ENCODE measurements at regions not wholly inside any gene's neighbourhood (a gene's known extent, or its start where the extent isn't known, plus 50 kb on each side); places are given as distances from the start of the nearest gene placed in this dataset.

DNA sequence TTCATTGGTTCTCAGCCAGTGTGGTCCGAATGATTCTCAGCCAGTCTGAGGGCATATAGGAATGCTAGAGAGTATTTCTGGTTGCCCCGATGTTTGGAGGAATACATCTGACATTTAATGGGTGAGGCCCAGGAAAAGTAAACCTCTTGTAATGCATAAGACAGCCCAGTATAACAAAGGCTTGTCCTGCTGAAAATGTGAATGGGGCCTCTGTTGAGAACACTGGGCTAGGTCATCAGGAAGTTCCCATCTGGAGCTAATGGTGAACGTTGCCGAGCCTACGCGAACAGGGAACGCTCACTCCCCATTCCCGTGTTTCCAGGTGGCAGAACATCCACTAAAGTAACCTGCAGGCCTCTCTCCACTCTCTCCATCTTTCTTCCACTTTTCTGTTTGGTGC lies 132.0 kb upstream of the CLNK start (continued):
- TF ChIP-seq ZBTB33 (IDR thresholded peaks at IDR 0.05; ENCODE audit: extremely low read depth, insufficient replicate concordance, low read length) (no peak), EZH2 (IDR thresholded peaks at IDR 0.05) (no peak), TCF7L2 (IDR thresholded peaks at IDR 0.05; ENCODE audit: borderline replicate concordance, extremely low read depth, insufficient read depth, insufficient read length) (no peak)

DNA sequence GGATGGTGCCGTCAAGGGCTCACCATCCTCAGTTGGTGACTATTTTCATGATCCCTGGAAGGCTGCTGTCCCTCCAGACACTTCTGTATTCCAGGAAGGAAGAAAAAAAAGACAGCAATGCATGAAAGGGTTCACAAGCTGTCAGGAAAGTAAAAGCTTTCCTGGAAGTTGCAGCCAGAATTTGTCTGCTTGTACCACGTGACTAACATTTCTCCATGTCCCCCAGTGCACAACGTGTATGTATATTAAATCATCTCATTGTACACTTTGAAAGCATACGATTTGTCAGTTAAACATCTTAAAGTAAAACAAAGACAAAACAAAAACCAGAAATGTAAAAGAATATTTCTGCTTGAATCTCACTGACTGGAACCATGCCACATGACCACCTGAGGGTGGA lies 127.4 kb upstream of the CLNK start:
- CTCF ChIA-PET = no interaction called here
- Histone ChIP-seq H3K27me3 (ENCODE audit: insufficient read depth, low read length) (no peaks in the 10 kb centered on the region), H3K27ac (ENCODE audit: low read depth, low read length) (no peak overlapping the region), H3K36me3 (ENCODE audit: control insufficient read depth in 1 of 2, insufficient read depth in 2 of 2, low read length in 2 of 2) (no peaks in the 10 kb centered on the region), H3K9ac (ENCODE audit: low read length) (no peak overlapping the region), H2AFZ (ENCODE audit: low read depth, low read length, poor library complexity, severe bottlenecking) (no peak overlapping the region), H3K79me2 (ENCODE audit: insufficient read depth, low read length) (no peaks in the 10 kb centered on the region), H3K4me3 (replicated peaks in 1 of 2; ENCODE audit: low read depth in 1 of 2, low read length in 2 of 2) (no peak overlapping the region), H4K20me1 (ENCODE audit: insufficient read depth) (no peaks in the 10 kb centered on the region), H3K4me2 (ENCODE audit: low read length) (no peak overlapping the region), H3K9me2 (ENCODE audit: insufficient read depth) (no peaks in the 10 kb centered on the region), H3K4me1 (ENCODE audit: control insufficient read depth in 1 of 2, insufficient read depth in 2 of 2, low read length in 2 of 2) (no peaks in the 10 kb centered on the region), H3K9me3 (ENCODE audit: control insufficient read depth in 1 of 2, insufficient read depth in 1 of 2, low read depth in 1 of 2, low read length in 2 of 2) (no peaks in the 10 kb centered on the region)
- POLR2A ChIA-PET = no interaction called here
- BruUV-seq (replicated peaks) = no TSS peak
- ATAC-seq (no peak), DNase-seq (ENCODE audit: low read depth, low spot score) (no peak)
- RAD21 ChIA-PET (ENCODE audit: low non-redundant PET in 1 of 2, low total read pairs in 2 of 2, uncharacterized antibody in 2 of 2, unreplicated experiment in 2 of 2) = no interaction called here
- intact Hi-C loops (cut with micrococcal nuclease) = no loop called here
- TF ChIP-seq EZH2phosphoT487 (IDR thresholded peaks at IDR 0.05; ENCODE audit: borderline replicate concordance) = no peak
- no peak for TF ChIP-seq ELF1 (IDR thresholded peaks at IDR 0.05; ENCODE audit: borderline replicate concordance, low read depth)
- no peak for TF ChIP-seq CBX3 (IDR thresholded peaks at IDR 0.05; ENCODE audit: low read depth)
- TF ChIP-seq TCF7L2 (IDR thresholded peaks at IDR 0.05; ENCODE audit: borderline replicate concordance, extremely low read depth, insufficient read depth, insufficient read length) = no peak
- TF ChIP-seq, protein P1, sequence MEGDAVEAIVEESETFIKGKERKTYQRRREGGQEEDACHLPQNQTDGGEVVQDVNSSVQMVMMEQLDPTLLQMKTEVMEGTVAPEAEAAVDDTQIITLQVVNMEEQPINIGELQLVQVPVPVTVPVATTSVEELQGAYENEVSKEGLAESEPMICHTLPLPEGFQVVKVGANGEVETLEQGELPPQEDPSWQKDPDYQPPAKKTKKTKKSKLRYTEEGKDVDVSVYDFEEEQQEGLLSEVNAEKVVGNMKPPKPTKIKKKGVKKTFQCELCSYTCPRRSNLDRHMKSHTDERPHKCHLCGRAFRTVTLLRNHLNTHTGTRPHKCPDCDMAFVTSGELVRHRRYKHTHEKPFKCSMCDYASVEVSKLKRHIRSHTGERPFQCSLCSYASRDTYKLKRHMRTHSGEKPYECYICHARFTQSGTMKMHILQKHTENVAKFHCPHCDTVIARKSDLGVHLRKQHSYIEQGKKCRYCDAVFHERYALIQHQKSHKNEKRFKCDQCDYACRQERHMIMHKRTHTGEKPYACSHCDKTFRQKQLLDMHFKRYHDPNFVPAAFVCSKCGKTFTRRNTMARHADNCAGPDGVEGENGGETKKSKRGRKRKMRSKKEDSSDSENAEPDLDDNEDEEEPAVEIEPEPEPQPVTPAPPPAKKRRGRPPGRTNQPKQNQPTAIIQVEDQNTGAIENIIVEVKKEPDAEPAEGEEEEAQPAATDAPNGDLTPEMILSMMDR (IDR thresholded peaks at IDR 0.05 in 2 of 3, conservative IDR thresholded peaks at IDR 0.05 in 1 of 3; ENCODE audit: borderline replicate concordance in 1 of 3, insufficient read depth in 1 of 3, low read depth in 2 of 3, low read length in 2 of 3) = no peak
- no peak for TF ChIP-seq ZFX (IDR thresholded peaks at IDR 0.05)
- TF ChIP-seq EZH2 (IDR thresholded peaks at IDR 0.05) = no peak
- no peak for TF ChIP-seq SRF (IDR thresholded peaks at IDR 0.05; ENCODE audit: low read depth)
- TF ChIP-seq, protein P2, sequence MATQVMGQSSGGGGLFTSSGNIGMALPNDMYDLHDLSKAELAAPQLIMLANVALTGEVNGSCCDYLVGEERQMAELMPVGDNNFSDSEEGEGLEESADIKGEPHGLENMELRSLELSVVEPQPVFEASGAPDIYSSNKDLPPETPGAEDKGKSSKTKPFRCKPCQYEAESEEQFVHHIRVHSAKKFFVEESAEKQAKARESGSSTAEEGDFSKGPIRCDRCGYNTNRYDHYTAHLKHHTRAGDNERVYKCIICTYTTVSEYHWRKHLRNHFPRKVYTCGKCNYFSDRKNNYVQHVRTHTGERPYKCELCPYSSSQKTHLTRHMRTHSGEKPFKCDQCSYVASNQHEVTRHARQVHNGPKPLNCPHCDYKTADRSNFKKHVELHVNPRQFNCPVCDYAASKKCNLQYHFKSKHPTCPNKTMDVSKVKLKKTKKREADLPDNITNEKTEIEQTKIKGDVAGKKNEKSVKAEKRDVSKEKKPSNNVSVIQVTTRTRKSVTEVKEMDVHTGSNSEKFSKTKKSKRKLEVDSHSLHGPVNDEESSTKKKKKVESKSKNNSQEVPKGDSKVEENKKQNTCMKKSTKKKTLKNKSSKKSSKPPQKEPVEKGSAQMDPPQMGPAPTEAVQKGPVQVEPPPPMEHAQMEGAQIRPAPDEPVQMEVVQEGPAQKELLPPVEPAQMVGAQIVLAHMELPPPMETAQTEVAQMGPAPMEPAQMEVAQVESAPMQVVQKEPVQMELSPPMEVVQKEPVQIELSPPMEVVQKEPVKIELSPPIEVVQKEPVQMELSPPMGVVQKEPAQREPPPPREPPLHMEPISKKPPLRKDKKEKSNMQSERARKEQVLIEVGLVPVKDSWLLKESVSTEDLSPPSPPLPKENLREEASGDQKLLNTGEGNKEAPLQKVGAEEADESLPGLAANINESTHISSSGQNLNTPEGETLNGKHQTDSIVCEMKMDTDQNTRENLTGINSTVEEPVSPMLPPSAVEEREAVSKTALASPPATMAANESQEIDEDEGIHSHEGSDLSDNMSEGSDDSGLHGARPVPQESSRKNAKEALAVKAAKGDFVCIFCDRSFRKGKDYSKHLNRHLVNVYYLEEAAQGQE (IDR thresholded peaks at IDR 0.05; ENCODE audit: low read depth) = no peak
- no peak for TF ChIP-seq JUND (IDR thresholded peaks at IDR 0.05)
- TF ChIP-seq SP1 (IDR thresholded peaks at IDR 0.05; ENCODE audit: low read depth) = no peak
- no peak for TF ChIP-seq FOSL1 (IDR thresholded peaks at IDR 0.05; ENCODE audit: low read depth)
